ENCODE measurements at regions not wholly inside any gene's neighbourhood (a gene's known extent, or its start where the extent isn't known, plus 50 kb on each side); places are given as distances from the start of the nearest gene placed in this dataset.

GRCh38 chr12:86670986-86671385, 414.8 kb upstream of the MGAT4C start:
- TF ChIP-seq CTCF (IDR thresholded peaks at IDR 0.05; ENCODE audit: insufficient read depth, low read length, poor library complexity, severe bottlenecking), result no peak
- Histone ChIP-seq H3K27me3 (replicated peaks; ENCODE audit: control insufficient read depth, insufficient read depth, low read length) (no peaks in the 10 kb centered on the region), H3K36me3 (ENCODE audit: control insufficient read depth, insufficient read depth, low read length) (no peaks in the 10 kb centered on the region), H3K4me3 (replicated peaks; ENCODE audit: low read depth, low read length) (no peak overlapping the region)
- DNase-seq (ENCODE audit: extremely low read depth, insufficient read length), result no peak

- TF ChIP-seq CTCF (IDR thresholded peaks at IDR 0.05; ENCODE audit: insufficient read depth, low read length, poor library complexity, severe bottlenecking), result no peak
Observed at GRCh38 chr12:86669010-86669409, 412.8 kb upstream of the MGAT4C start.

GRCh38 chr12:86666316-86666715, 410.1 kb upstream of the MGAT4C start:
- H3K27me3 ChIP-seq (replicated peaks; ENCODE audit: control insufficient read depth, insufficient read depth, low read length), result no peaks in the 10 kb centered on the region
- H3K4me3 ChIP-seq (replicated peaks; ENCODE audit: low read depth, low read length), result no peak overlapping the region
- H3K36me3 ChIP-seq (ENCODE audit: control insufficient read depth, insufficient read depth, low read length), result no peaks in the 10 kb centered on the region
- DNase-seq (ENCODE audit: extremely low read depth, insufficient read length), result no peak
- TF ChIP-seq CTCF (IDR thresholded peaks at IDR 0.05; ENCODE audit: insufficient read depth, low read length, poor library complexity, severe bottlenecking), result no peak

More at GRCh38 chr12:86669010-86669409, 412.8 kb upstream of the MGAT4C start:
- Histone ChIP-seq H3K36me3 (ENCODE audit: control insufficient read depth, insufficient read depth, low read length) (no peaks in the 10 kb centered on the region), H3K4me3 (replicated peaks; ENCODE audit: low read depth, low read length) (no peak overlapping the region), H3K27me3 (replicated peaks; ENCODE audit: control insufficient read depth, insufficient read depth, low read length) (no peaks in the 10 kb centered on the region)
- DNase-seq (ENCODE audit: extremely low read depth, insufficient read length), result no peak

- Histone ChIP-seq H3K4me3 (replicated peaks; ENCODE audit: low read depth, low read length) (no peak overlapping the region), H3K27me3 (replicated peaks; ENCODE audit: control insufficient read depth, insufficient read depth, low read length) (no peaks in the 10 kb centered on the region), H3K36me3 (ENCODE audit: control insufficient read depth, insufficient read depth, low read length) (no peaks in the 10 kb centered on the region)
- no peak for DNase-seq (ENCODE audit: extremely low read depth, insufficient read length)
- no peak for TF ChIP-seq CTCF (IDR thresholded peaks at IDR 0.05; ENCODE audit: insufficient read depth, low read length, poor library complexity, severe bottlenecking)
Observed at GRCh38 chr12:86663716-86664115, 407.5 kb upstream of the MGAT4C start.

GRCh38 chr12:86663173-86663572, 407.0 kb upstream of the MGAT4C start:
- H3K27me3 ChIP-seq (replicated peaks; ENCODE audit: control insufficient read depth, insufficient read depth, low read length), result no peaks in the 10 kb centered on the region
- H3K36me3 ChIP-seq (ENCODE audit: control insufficient read depth, insufficient read depth, low read length), result no peaks in the 10 kb centered on the region
- no peak overlapping the region for H3K4me3 ChIP-seq (replicated peaks; ENCODE audit: low read depth, low read length)
- TF ChIP-seq CTCF (IDR thresholded peaks at IDR 0.05; ENCODE audit: insufficient read depth, low read length, poor library complexity, severe bottlenecking), result no peak
- DNase-seq (ENCODE audit: extremely low read depth, insufficient read length), result no peak

GRCh38 chr12:86662464-86662863, 406.3 kb upstream of the MGAT4C start:
- H3K27me3 ChIP-seq (replicated peaks; ENCODE audit: control insufficient read depth, insufficient read depth, low read length), result no peaks in the 10 kb centered on the region
- H3K4me3 ChIP-seq (replicated peaks; ENCODE audit: low read depth, low read length), result no peak overlapping the region
- no peak for DNase-seq (ENCODE audit: extremely low read depth, insufficient read length)
- no peak for TF ChIP-seq CTCF (IDR thresholded peaks at IDR 0.05; ENCODE audit: insufficient read depth, low read length, poor library complexity, severe bottlenecking)
- no peaks in the 10 kb centered on the region for H3K36me3 ChIP-seq (ENCODE audit: control insufficient read depth, insufficient read depth, low read length)
